T follicular helper cell (primary cell): ENCODE measurements at regions not wholly inside any gene's neighbourhood (a gene's known extent, or its start where the extent isn't known, plus 50 kb on each side); places are given as distances from the start of the nearest gene placed in this dataset.
"Not testable (repeated sequence)": the region's sequence is repeated elsewhere in the genome, so short reads cannot be mapped to it uniquely, and the experiment has no call there.

Source experiments
- DNase-seq: peaks from one replicate; pipeline ENCODE4 v3.0.0-alpha.2; 2020; ENCODE audit warnings: low read depth

GRCh38 chr6:102761872-102762271 lies 1368.4 kb downstream of the GRIK2 start:
- no peak for DNase-seq

DNA sequence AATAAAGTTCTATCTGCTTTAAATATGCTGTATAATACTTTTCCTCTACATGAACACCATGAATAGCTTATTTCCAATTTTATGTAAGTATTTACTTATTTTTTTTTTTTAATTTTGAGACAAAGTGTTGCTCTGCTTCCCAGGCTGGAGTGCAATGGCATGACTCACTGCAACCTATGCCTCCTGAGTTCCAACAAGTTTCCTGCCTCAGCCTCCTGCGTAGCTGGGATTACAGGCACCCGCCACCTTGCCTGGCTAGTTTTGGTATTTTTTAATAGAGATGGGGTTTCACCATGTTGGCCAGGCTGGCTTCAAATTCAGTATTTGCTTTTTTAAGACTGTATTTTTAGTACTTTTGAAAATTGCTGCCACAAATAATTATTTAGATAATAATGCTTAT lies 1365.9 kb downstream of the GRIK2 start:
- DNase-seq, result no peak

- DNase-seq, result not testable (repeated sequence)
Observed at GRCh38 chr6:102758536-102758935, 1365.0 kb downstream of the GRIK2 start.

- DNase-seq, result no peak
Observed at GRCh38 chr6:102749210-102749971, 1355.9 kb downstream of the GRIK2 start.

GRCh38 chr6:102746941-102747340 lies 1353.4 kb downstream of the GRIK2 start:
- DNase-seq, result no peak

GRCh38 chr6:102742754-102743356 lies 1349.3 kb downstream of the GRIK2 start:
- no peak for DNase-seq

DNA sequence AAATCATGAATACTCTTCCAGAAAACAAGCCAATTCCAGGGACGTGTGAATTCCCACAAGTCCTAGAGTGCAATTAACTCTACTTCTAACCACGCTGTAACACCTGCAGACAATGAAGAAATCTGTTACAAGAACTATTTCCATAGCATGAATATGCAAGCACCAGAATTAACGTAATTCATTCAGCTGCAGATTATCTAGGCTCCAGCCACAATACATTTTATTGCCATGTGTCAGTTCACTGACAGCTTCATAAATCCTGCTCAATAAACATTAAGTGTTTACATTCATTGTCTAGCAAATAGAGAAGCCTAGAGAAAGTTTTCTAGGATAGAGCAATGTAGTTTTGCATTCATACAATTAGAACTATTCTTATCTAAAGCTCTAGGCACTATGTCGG lies 1348.5 kb downstream of the GRIK2 start:
- DNase-seq, result no peak

- DNase-seq, result no peak
Observed at GRCh38 chr6:102736941-102737368, 1343.4 kb downstream of the GRIK2 start.

DNA sequence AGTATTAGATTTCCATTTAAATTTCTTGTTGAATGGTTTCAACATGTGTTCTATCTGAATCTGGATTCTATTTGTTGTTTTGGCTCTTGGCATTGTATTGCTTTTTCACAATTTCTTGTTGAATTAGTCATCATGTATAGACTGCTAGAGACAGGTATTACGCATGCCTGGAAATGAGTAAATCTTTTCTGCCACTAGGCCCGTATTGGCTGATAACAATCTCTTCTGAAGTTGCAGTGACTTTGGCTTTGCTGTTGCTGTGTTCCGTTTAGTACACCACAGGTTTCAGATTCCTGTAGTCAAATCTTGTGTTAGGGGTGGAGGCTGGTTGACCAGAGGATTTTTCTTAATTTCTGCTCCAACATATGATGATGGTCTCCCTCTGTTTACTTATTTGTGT lies 1339.4 kb downstream of the GRIK2 start:
- no peak for DNase-seq

- not testable (repeated sequence) for DNase-seq
Observed at GRCh38 chr6:102722086-102722485, 1328.6 kb downstream of the GRIK2 start.

- DNase-seq, result no peak
Observed at GRCh38 chr6:102717737-102718456, 1324.4 kb downstream of the GRIK2 start.

DNA sequence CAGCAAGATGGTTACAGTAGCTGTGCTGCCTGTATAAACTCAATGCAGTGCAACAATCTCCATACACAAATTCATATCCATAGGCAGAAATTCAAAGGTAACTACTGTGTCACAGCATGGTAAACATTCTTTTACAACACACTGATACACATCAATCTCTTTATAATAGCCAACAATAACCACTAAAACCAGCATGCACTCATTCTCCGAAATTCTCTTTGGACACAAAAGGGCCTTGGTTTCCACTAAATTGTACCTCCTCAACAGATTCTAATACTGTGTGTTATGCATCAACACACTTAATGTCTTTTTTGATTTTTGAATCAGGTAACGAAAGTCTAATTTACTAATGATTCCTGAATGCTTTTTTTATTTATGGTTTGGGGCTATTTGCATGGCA lies 1323.7 kb downstream of the GRIK2 start:
- DNase-seq, result no peak

GRCh38 chr6:102701019-102701418 lies 1307.5 kb downstream of the GRIK2 start:
- no peak for DNase-seq

- DNase-seq, result no peak
Observed at GRCh38 chr6:102686461-102686860, 1293.0 kb downstream of the GRIK2 start.

- no peak for DNase-seq
Observed at GRCh38 chr6:102680413-102680812, 1286.9 kb downstream of the GRIK2 start.

- no peak for DNase-seq
Observed at GRCh38 chr6:102679865-102680264, 1286.4 kb downstream of the GRIK2 start.

DNA sequence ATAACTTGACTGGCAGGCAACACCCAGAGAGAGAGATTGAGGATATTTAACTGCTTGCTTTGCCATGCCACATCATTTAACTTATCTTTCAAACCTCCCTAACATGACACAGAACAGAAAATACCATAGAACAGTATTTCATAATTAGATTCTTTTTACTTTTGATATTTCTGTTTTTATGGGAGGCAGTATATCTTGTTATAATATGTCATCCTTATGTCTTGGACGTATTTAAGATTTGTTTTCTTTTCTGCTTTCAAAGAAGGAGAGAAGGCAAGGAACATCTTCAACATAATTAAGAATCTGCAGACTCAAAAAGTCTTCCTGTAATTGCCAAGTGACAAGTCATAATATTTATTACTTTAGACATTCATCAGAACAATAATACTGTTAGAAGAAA lies 1283.7 kb downstream of the GRIK2 start:
- no peak for DNase-seq

DNA sequence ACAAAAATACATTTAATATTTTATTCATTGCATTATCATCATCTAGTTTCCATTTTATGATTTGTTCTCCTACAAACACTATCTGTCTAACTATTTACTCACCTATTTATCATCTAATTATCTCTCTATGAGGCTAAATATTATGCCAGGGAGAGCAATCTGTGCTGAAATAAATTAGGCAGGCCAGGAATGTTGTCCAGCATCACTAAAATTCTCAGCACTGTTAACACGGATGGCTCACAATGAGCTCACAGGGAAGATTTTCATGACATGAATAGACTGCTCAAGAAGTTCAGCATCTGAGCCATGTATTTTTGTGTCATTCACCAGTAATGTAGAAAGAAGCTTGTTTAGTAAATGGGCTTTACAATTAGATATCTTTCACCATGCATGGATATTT lies 1277.2 kb downstream of the GRIK2 start:
- no peak for DNase-seq

GRCh38 chr6:102662851-102663250 lies 1269.3 kb downstream of the GRIK2 start:
- DNase-seq, result no peak

GRCh38 chr6:102660303-102660702 lies 1266.8 kb downstream of the GRIK2 start:
- no peak for DNase-seq

DNA sequence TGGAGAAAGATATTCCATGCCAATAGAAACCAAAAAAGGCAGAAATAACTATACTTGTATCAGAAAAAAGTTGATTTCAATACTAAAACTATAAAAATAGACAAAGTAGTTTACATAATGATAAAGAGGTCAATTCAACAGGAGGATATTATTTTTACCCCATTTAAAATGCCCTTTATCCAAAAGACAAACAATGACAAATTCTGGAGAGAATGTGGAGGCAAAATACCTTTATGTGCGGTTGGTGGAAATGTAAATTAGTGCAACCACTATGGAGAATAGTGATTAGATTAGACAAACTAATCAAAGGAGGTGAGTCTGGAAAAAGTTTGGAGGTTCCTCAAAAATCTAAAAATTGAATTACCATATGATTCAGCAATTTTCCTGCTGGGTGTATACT lies 1262.3 kb downstream of the GRIK2 start:
- no peak for DNase-seq

GRCh38 chr6:102641426-102641825 lies 1247.9 kb downstream of the GRIK2 start:
- DNase-seq, result no peak

DNA sequence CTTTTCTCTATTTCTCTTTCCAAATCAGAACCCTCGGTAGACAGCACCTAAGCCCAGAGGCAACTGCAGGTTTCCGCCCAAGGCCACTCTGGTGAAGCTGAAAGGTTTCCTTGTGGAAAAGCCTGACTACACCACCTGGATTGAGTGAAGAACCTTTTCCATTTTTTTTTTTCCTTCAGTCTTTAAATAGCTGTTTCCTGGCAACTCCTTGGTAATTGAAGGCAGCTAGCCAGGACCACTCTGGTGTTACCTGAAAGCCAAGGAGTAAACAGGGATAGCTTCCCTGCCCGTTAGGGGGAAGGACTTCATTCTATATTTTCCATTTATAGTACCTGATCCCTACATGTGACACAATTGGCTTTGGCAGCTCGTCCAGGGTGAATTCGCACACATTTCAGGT lies 1238.4 kb downstream of the GRIK2 start:
- no peak for DNase-seq
